ENCODE measurements at regions not wholly inside any gene's neighbourhood (a gene's known extent, or its start where the extent isn't known, plus 50 kb on each side); places are given as distances from the start of the nearest gene placed in this dataset.

DNA sequence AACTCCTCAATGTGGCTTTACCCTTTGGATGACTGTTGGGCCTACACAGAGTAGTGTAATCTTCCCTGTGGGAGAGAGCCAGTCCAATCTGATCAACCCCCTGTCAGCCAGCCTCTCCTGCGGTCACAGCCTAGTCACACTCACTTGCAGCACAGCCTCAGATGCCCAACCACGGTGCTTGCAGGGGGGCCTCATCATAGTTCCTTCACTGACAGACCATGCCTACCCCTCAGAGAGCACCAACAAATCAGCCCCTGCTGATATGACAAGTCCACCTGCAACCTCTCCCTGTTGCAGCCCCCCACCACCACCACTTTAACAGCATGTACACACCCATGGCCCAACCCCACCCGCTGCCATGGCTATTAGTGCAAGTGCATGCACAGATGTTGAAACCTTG is 146.8 kb downstream of the HMGN5 start (continued):
- TF ChIP-seq BACH1 (IDR thresholded peaks at IDR 0.05; ENCODE audit: low read length): no peak

DNA sequence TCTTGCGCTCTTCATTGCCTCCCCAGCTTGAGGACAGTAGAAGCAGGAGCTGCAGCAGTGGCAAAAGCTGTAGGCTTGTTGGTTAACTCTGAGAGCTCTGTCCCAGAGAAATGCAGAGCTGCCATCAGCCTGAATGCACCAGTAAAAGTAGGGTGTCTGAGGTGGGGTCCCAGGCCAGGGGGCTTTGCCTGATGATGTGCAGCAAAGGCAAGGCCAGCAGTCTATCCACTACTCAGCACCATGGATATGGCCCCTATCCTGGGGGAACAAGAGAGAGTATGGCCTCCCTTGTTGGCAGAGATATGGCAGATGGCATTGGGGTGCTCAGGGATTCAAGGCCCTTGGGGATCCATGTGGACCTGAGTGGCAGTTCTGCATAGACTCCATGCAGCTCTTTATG is 180.2 kb downstream of the HMGN5 start:
- Histone ChIP-seq H3K27ac (ENCODE audit: low read depth, low read length) (no peak overlapping the region), H3K27me3 (replicated peaks in 1 of 4; ENCODE audit: control insufficient read depth in 3 of 4, extremely low read depth in 1 of 4, insufficient read depth in 3 of 4, low read length in 3 of 4) (no peaks in the 10 kb centered on the region), H4K5ac (ENCODE audit: insufficient read length, low read depth, low read length) (no peak overlapping the region), H2BK120ac (replicated peaks; ENCODE audit: low read depth, low read length) (no peak overlapping the region), H3K4me1 (replicated peaks in 1 of 4; ENCODE audit: control insufficient read depth in 3 of 4, insufficient read depth in 4 of 4, low read length in 3 of 4) (no peaks in the 10 kb centered on the region), H3K23me2 (ENCODE audit: low read depth, low read length) (no peaks in the 10 kb centered on the region), H2BK15ac (ENCODE audit: low read length) (no peak overlapping the region), H2BK12ac (ENCODE audit: low read depth, low read length) (no peak overlapping the region), H2AK5ac (ENCODE audit: low read depth, low read length) (no peak overlapping the region), H4K20me1 (replicated peaks in 1 of 2; ENCODE audit: control insufficient read depth in 1 of 2, insufficient read depth in 2 of 2, low read length in 2 of 2) (no peaks in the 10 kb centered on the region), H3K14ac (ENCODE audit: insufficient read length) (no peak overlapping the region), H3K79me1 (ENCODE audit: low read depth, low read length) (no peaks in the 10 kb centered on the region), H3K4me2 (ENCODE audit: insufficient read depth in 1 of 2, low read depth in 2 of 2, low read length in 2 of 2) (no peak overlapping the region), H4K91ac (replicated peaks; ENCODE audit: insufficient read length, low read length) (no peak overlapping the region), H4K8ac (ENCODE audit: extremely low read depth, insufficient read depth, low read length) (no peak overlapping the region), H3K18ac (ENCODE audit: extremely low read depth, low read length) (no peak overlapping the region), H2BK5ac (ENCODE audit: low read depth, low read length) (no peak overlapping the region), H3K23ac (ENCODE audit: insufficient read length) (no peak overlapping the region), H2BK20ac (ENCODE audit: low read length) (no peak overlapping the region), H3K56ac (replicated peaks; ENCODE audit: insufficient read length, low read depth, low read length) (no peak overlapping the region), H3K4me3 (ENCODE audit: extremely low read depth in 1 of 4, insufficient read depth in 2 of 4, low read depth in 3 of 4, low read length in 4 of 4) (no peak overlapping the region), H3K9ac (replicated peaks in 1 of 4; ENCODE audit: extremely low read depth in 1 of 4, low read depth in 3 of 4, low read length in 3 of 4) (no peak overlapping the region), H3K9me3 (ENCODE audit: insufficient read depth in 2 of 2, low read depth in 1 of 2, low read length in 1 of 2) (peaks cover 0 to 6% of the 10 kb centered on the region in 2 experiments; a peak in 1 of 4 replicates), H2AFZ (ENCODE audit: low read length) (no peak overlapping the region), H3K36me3 (ENCODE audit: control insufficient read depth in 2 of 4, insufficient read depth in 4 of 4, low read length in 3 of 4) (no peaks in the 10 kb centered on the region), H3K79me2 (ENCODE audit: control insufficient read depth in 1 of 2, insufficient read depth in 2 of 2, low read length in 2 of 2) (no peaks in the 10 kb centered on the region), H3K4ac (replicated peaks; ENCODE audit: insufficient read length, low read depth, low read length) (no peak overlapping the region)
- DNase-seq (ENCODE audit: low read depth in 1 of 2, low spot score in 2 of 2) (no peak), FAIRE-seq (no peak)
- POLR2A ChIA-PET (ENCODE audit: partially characterized antibody): no interaction called here
- WGBS, 2 experiments (ENCODE audit: extremely low coverage in 1 of 2, insufficient coverage in 1 of 2, insufficient read length in 1 of 2, insufficient replicate concordance in 2 of 2, low coverage in 1 of 2, low lambda C conversion rate in 2 of 2, missing lambda C conversion rate in 1 of 2): 100% methylated on average over 1 of the region's 1 CpG; no CpG with 5 or more reads in 1 of the 2 experiments
- CTCF ChIA-PET (ENCODE audit: partially characterized antibody): no interaction called here
- TF ChIP-seq, protein P1, sequence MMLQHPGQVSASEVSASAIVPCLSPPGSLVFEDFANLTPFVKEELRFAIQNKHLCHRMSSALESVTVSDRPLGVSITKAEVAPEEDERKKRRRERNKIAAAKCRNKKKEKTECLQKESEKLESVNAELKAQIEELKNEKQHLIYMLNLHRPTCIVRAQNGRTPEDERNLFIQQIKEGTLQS (IDR thresholded peaks at IDR 0.05; ENCODE audit: insufficient read depth, low read depth, low read length): no peak
- no peak for TF ChIP-seq SUZ12 (IDR thresholded peaks at IDR 0.05; ENCODE audit: low read length)
